COLO829 (cell line): ENCODE measurements at regions not wholly inside any gene's neighbourhood (a gene's known extent, or its start where the extent isn't known, plus 50 kb on each side); places are given as distances from the start of the nearest gene placed in this dataset.

Source experiments
- DNase-seq: peaks from one replicate; pipeline ENCODE4 v3.0.0; 2012; ENCODE audit warnings: low spot score

DNA sequence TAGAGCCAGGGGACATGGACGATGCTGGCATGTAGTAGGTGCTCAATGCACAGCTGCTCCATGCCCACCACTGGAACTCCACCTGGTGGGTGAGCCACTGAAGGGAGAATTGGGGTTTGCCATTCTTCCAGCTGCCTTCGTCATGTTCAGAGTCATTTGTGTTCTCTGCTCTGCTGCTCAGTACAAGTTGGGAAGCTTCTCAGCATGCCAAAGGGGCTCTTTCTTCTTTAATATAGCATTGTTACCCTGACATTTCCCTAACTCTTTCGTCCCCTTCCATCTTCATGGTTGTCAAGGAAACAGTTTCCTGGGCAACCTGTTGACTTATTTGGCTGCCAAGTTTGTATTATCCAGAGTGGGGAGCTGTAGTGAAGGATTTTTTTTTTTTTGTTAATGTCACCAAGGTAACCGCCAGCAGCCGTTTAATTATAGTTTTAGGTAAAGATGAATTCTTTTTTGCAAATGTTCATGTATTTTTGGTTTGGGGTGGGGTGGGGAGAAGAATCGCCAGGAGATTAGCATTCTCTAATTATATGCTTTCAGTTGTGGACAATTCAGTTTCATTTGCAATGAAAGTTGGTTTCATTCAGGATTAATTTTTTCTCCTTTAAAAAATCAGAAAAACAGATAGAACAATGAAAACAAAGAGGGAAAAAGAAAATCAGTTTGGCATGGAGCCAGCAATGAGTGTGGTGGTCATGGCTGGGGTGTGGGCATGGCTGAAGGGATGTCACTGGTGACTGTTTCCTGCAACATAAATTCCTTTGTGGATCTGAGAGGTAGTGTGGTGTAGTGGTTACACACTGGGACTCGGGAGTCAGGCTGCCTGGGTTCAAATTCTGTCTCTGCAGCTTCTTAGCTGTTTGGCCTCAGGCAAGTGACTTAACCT lies 73.0 kb upstream of the KCNG1 start:
- DNase-seq, result no peak

GRCh38 chr20:51094221-51094620 lies 71.3 kb upstream of the KCNG1 start:
- DNase-seq, result no peak

DNA sequence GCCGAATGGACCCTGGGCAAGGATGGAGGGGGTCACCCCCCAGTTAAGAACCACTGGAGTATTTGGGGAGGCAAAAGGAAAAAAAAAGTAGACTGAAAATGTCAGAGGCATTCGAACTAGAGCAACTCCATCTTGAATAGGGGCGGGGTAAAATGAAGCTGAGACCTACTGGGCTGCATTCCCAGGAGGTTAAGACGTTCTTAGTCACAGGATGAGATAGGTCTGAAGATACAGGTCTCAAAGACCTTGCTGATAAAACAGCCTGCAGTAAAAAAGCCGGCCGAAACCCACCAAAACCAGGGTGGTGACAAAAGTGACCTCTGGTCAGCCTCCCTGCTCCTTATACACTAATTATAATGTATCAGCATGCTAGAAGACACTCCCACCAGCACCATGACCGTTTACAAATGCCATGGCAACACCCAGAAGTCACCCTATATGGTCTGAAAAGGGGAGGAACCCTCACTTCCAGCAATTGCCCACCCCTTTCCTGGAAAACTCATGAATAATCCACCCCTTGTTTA lies 70.4 kb upstream of the KCNG1 start:
- no peak for DNase-seq

- DNase-seq, result no peak
These were observed 69.4 kb upstream of the KCNG1 start for GRCh38 chr20:51092338-51092737.

- no peak for DNase-seq
These were observed 68.7 kb upstream of the KCNG1 start for GRCh38 chr20:51091406-51092195.

- DNase-seq, result no peak
These were observed 66.9 kb upstream of the KCNG1 start for GRCh38 chr20:51089840-51090239.

DNA sequence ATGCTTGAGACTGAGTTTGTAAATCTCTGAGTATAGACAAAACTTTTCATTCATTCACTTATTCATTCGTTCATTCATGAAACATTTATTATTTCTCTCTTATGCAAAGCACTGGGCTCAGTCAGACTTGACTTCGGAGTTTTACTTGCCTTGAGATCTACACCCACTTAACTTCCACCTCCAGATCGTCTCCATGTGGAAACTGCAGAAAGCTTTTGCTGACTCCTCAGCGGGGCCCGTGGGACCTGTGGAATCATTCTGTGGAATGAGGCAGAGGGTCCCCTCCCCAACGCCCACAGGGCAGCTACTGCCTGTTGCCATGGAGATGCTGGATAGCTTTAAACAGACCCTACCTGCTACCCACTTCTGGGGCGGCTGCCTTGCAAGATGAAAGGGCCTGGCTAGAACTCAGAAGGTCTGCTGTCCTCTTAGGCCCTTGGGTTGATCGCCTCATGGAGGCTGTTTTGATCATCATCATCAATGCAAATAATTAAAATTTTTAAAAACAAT lies 66.4 kb upstream of the KCNG1 start:
- no peak for DNase-seq

GRCh38 chr20:51087266-51087665 lies 64.4 kb upstream of the KCNG1 start:
- no peak for DNase-seq

DNA sequence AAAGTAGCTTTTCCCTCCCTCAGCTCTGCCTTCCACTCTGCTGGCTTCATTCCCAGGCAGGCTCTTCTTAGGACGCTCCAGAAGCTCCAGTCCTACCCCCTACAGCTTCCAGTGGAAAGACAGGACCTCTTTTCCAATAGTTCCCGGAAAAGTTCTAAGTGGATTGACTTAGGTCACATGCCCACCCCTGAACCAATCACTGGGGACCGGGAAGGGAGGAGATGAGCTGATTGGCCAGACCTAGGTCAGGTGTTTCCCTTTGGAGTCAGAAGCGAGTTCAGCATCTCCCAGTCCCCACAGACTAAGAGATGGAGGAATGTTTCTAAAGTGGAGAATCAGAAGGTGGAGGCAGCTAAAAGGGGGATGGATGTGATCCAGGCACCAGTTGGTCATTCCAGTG lies 62.9 kb upstream of the KCNG1 start:
- no peak for DNase-seq

DNA sequence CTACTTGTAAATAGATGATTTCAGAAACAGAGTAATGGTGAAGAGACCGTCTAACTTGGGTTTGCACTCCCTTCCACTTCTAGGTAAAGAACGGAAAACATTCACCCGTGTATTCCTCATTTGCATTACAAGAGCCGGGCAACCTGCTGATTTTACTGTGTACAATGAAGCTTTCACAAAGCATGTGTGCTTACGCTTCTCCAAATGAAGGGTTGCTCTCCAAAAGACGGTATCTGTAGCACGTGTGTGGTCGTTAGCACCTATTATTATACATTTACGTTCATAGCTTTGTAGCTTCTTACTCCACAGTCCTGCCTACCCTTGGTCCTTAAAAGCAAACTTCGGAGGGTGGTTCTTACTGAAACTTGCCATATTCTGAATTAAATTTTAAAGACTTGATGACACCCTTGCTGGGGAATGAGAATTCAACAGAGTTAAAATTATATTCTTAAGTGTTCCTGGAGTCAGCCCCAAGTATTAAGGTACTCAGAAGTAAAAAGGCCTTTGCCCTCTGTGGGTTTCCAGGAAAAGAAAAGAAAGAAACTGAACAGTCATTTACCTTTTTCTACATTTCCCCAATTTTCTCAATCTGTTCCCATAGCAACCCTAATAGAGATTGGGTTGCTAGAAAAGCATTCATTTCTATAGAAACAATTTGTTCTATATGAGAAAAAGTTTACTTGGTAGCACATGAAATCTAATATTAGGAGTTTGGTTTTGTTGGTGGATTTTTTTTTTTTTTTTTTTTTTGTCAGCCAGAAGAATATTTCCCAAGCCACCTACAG lies 61.9 kb upstream of the KCNG1 start:
- no peak for DNase-seq

GRCh38 chr20:51083447-51083846 lies 60.5 kb upstream of the KCNG1 start:
- no peak for DNase-seq

DNA sequence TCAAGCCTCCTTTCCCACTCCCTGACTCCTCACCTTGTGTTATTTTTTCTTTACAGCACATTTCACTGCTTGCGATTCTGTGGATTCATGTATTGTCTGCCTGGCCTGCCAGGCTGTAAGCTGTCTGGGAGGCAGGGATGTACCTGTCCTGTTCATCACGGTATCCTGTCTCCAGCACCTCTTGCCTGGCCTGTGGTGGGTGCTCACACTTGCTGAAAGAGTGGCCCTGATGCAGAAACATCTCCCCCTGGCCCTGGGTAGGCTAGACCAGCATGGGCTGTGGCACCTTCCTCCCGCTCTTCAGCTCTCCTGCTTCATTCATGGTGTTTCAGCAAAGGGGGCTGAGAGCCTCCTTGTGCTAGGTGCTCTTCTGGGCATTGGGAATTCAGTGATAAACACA lies 60.1 kb upstream of the KCNG1 start:
- no peak for DNase-seq

- DNase-seq, result no peak
These were observed 57.6 kb upstream of the KCNG1 start for GRCh38 chr20:51080516-51080915.

DNA sequence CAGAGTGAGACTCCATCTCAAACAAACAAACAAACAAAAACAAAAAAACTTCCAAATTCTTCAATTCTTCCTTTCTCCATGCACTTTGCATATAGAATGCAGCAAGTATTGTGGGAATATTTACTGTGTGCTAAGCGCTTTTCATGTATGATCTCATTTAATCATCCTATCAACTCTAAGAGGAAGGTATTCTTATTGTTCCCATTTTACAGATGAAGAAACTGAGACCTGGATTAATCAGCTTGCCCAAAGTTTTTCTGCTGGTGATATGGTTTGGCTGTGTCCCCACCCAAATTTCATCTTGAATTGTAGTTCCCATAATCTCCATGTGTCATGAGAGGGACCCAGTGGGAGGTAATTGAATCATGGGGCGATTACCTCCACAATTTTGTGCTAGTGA lies 56.6 kb upstream of the KCNG1 start:
- DNase-seq, result no peak

GRCh38 chr20:51077686-51078060 lies 54.8 kb upstream of the KCNG1 start:
- no peak for DNase-seq

DNA sequence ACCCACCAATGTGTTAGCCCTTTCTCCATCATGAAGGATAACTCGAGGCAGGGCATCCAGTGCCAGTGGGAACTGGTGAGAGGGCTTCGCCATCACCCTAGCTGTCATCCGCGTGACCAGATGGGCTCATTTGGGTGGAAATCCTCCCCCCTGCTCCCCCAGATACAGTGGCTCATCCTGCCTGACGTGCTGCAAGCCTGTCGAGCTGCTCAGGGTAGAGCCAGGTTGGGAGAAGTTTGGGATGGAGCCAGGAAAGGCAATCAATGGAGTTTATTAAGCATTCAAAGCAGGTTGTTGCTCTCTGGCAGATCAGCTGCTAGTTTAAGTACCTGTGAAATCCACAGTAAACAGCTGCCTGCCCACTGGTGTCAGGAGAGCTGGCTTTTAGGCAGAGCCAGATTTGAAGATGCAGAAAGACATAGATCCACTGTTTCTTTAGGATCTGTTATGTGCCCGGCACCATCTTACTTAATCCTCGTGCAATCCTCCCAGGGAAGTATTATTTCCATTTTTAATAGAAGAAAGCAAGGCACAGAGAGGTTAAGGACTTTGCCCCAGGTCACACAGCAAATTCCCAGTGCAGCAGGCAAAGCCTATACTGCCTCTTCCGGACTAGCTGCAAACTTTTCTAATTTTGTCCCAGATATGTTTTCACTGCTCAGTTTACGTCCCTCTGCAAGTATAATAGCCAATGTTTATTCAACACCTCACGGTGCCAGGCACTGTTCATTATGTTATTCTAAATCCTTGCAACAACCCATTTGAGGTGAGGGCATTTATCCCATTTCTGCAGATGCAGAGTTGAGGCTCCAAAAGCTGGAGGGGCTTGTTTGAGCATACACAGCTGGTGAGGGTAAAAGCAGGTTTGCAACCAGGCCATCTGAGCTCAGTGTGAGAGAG lies 54.1 kb upstream of the KCNG1 start:
- no peak for DNase-seq

- no peak for DNase-seq
These were observed 51.2 kb upstream of the KCNG1 start for GRCh38 chr20:51074062-51074461.
